OCI-LY7 (cell line): ENCODE measurements at regions not wholly inside any gene's neighbourhood (a gene's known extent, or its start where the extent isn't known, plus 50 kb on each side); places are given as distances from the start of the nearest gene placed in this dataset.

ENCODE experiments used
- BruUV-seq: library from RNA; stranded (reverse); fragments of 400-500 nt; replicated peaks from 2 replicates; lab custom pipeline; 2021; lab: Mats Ljungman, UMichigan
- CTCF ChIA-PET: fragments of 300-600 bp; sonication (Branson Sonifier 250); formaldehyde crosslinking; loops from one replicate; lab custom pipeline; 2022; ENCODE audit warnings: antibody characterized with exemption; ENCODE audit not compliant: unreplicated experiment; lab: Charles Lee
- POLR2A ChIA-PET: fragments of 300-600 bp; sonication (Branson Sonifier 250); formaldehyde crosslinking; loops from one replicate; lab custom pipeline; 2022; ENCODE audit warnings: antibody characterized with exemption; lab: Charles Lee
- DNase-seq: peaks from one replicate; pipeline ENCODE4 v3.0.0-alpha.2; 2015; ENCODE audit warnings: low spot score
- H2AFZ ChIP-seq: fragments of 200-600 bp; sonication (generic), shearing (Covaris generic); 2 replicates; pipeline ENCODE4 v1.6.1; 2014; ENCODE audit warnings: mild to moderate bottlenecking, antibody characterized with exemption, low read length, moderate library complexity
- H3K27ac ChIP-seq: fragments of 200-600 bp; sonication (generic); 2 replicates; pipeline ENCODE4 v1.5.1; 2014; ENCODE audit warnings: mixed run types, low read depth, mild to moderate bottlenecking, moderate library complexity, low read length, inconsistent platforms; ENCODE audit not compliant: poor library complexity, severe bottlenecking
- H3K36me3 ChIP-seq: fragments of 200-600 bp; sonication (generic); 2 replicates; pipeline ENCODE4 v1.6.1; 2014; ENCODE audit warnings: mild to moderate bottlenecking, antibody characterized with exemption, low read length, moderate library complexity, mixed read lengths; ENCODE audit not compliant: insufficient read depth
- H3K4me1 ChIP-seq: fragments of 200-600 bp; sonication (generic); 2 replicates; pipeline ENCODE4 v1.5.1; 2014; ENCODE audit warnings: mild to moderate bottlenecking, low read length; ENCODE audit not compliant: insufficient read depth, poor library complexity, severe bottlenecking
- H3K4me2 ChIP-seq: fragments of 200-600 bp; sonication (generic); 2 replicates; pipeline ENCODE4 v1.6.1; 2014; ENCODE audit warnings: mild to moderate bottlenecking, low read length
- H3K4me3 ChIP-seq: fragments of 200-600 bp; sonication (generic); 2 replicates; pipeline ENCODE4 v1.5.1; 2014; ENCODE audit warnings: mild to moderate bottlenecking, low read depth, low read length; ENCODE audit not compliant: poor library complexity, severe bottlenecking
- H3K79me2 ChIP-seq: fragments of 200-600 bp; sonication (generic); 2 replicates; pipeline ENCODE4 v1.6.1; 2016; ENCODE audit warnings: low read depth, mild to moderate bottlenecking, low read length, moderate library complexity, mixed read lengths; ENCODE audit not compliant: insufficient read depth
- H3K9me2 ChIP-seq: fragments of 200-600 bp; sonication (generic); 2 replicates; pipeline ENCODE4 v1.6.1; 2016; ENCODE audit warnings: mild to moderate bottlenecking, low read length, mixed read lengths; ENCODE audit not compliant: insufficient read depth
- H3K9me3 ChIP-seq: fragments of 200-600 bp; sonication (generic); 2 replicates; pipeline ENCODE4 v1.6.1; 2014; ENCODE audit warnings: mild to moderate bottlenecking, mixed run types, low read length, mixed read lengths
- H4K20me1 ChIP-seq: fragments of 200-600 bp; sonication (generic); 2 replicates; pipeline ENCODE4 v1.6.1; 2014; ENCODE audit warnings: mild to moderate bottlenecking, antibody characterized with exemption, low read length, moderate library complexity, mixed read lengths; ENCODE audit not compliant: insufficient read depth
- EZH2phosphoT487 ChIP-seq: fragments of 200-600 bp; sonication (generic); IDR thresholded peaks from 2 replicates; pipeline ENCODE4 v1.6.1; 2018; ENCODE audit warnings: low read depth, borderline replicate concordance, mild to moderate bottlenecking, mixed run types, antibody characterized with exemption, low read length, moderate library complexity, mixed read lengths
- intact Hi-C: fragments of 100-400 bp; cut with micrococcal nuclease; formaldehyde crosslinking; loops from one replicate; pipeline ENCODE4 v1.10.0; 2022; ENCODE audit not compliant: unreplicated experiment
- TF ChIP-seq, protein P1 (sequence below): fragments of 200-600 bp; sonication (generic); conservative IDR thresholded peaks from 2 replicates; pipeline ENCODE4 v1.5.1; 2014; ENCODE audit warnings: mild to moderate bottlenecking, antibody characterized with exemption, low read length, moderate library complexity, mixed read lengths

GRCh38 chr2:598058-598802 is 79.0 kb downstream of the TMEM18 start:
- BruUV-seq = no TSS peak
- Histone ChIP-seq H3K4me3 (no peak overlapping the region), H3K36me3 (no peaks in the 10 kb centered on the region), H3K27ac (no peak overlapping the region), H3K9me2 (no peaks in the 10 kb centered on the region), H3K9me3 (no peaks in the 10 kb centered on the region), H3K4me2 (no peak overlapping the region), H3K79me2 (no peaks in the 10 kb centered on the region), H2AFZ (no peak overlapping the region), H4K20me1 (no peaks in the 10 kb centered on the region), H3K4me1 (no peaks in the 10 kb centered on the region)
- DNase-seq = no peak
- intact Hi-C loops = no loop called here
- no peak for TF ChIP-seq EZH2phosphoT487
- TF ChIP-seq, protein P1, sequence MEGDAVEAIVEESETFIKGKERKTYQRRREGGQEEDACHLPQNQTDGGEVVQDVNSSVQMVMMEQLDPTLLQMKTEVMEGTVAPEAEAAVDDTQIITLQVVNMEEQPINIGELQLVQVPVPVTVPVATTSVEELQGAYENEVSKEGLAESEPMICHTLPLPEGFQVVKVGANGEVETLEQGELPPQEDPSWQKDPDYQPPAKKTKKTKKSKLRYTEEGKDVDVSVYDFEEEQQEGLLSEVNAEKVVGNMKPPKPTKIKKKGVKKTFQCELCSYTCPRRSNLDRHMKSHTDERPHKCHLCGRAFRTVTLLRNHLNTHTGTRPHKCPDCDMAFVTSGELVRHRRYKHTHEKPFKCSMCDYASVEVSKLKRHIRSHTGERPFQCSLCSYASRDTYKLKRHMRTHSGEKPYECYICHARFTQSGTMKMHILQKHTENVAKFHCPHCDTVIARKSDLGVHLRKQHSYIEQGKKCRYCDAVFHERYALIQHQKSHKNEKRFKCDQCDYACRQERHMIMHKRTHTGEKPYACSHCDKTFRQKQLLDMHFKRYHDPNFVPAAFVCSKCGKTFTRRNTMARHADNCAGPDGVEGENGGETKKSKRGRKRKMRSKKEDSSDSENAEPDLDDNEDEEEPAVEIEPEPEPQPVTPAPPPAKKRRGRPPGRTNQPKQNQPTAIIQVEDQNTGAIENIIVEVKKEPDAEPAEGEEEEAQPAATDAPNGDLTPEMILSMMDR = no peak
- POLR2A ChIA-PET = no interaction called here
- CTCF ChIA-PET = no interaction called here

DNA sequence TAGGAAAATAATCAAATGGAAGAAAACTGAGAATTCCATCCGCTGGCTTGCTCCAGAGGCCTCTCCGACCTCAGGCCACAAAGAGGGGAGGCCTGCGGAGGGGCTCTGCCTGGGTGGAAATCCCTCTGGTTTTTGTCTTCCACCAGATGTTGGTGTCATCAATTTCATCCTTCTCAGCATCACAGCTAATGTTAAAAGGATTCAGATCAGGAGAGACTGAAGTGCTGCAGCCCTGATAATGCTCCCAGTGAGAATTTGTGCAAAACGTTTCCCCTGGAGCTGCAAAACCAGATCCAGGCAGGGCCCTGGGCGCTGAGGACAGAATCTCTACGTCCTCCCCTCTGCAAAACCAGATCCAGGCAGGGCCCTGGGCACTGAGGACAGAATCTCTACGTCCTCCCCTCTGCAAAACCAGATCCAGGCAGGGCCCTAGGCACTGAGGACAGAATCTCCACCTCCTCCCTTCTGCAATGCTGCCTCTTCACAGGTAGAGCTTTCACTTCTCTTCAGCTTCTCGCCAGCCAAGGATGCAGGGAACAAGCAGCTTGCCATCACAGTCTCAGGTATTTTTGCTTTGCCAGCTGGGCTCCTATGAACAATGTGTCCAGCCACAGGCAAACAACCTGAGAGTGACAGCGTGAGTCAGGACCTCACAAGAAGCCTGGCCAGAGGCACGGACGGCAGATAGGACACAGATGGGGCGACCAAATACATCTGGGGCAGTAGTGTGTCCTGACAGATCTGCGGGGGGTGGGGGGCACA is 81.2 kb downstream of the TMEM18 start:
- H2AFZ ChIP-seq = no peak overlapping the region
- DNase-seq = no peak
- H3K9me2 ChIP-seq = no peaks in the 10 kb centered on the region
- ChIA-PET CTCF (no interaction called here), POLR2A (interaction anchor here (0.5 kb wide), 1 partner anchor 30 kb away, joined by 4 read pairs; no protein-coding TSS in a partner anchor)
- no peak overlapping the region for H3K4me2 ChIP-seq
- no peak overlapping the region for H3K27ac ChIP-seq
- TF ChIP-seq, protein P1 = no peak
- no peak for TF ChIP-seq EZH2phosphoT487
- BruUV-seq = no TSS peak
- no peak overlapping the region for H3K4me3 ChIP-seq
- H3K79me2 ChIP-seq = no peaks in the 10 kb centered on the region
- H3K4me1 ChIP-seq = no peaks in the 10 kb centered on the region
- intact Hi-C loops = no loop called here
- H3K36me3 ChIP-seq = no peaks in the 10 kb centered on the region
- H3K9me3 ChIP-seq = no peaks in the 10 kb centered on the region
- H4K20me1 ChIP-seq = no peaks in the 10 kb centered on the region
